HUES6 (cell line): ENCODE measurements at regions not wholly inside any gene's neighbourhood (a gene's known extent, or its start where the extent isn't known, plus 50 kb on each side); places are given as distances from the start of the nearest gene placed in this dataset.

Source experiments
- H3K27ac ChIP-seq: 2 replicates; pipeline ENCODE4 v1.7.0; 2013; ENCODE audit warnings: low read depth, mild to moderate bottlenecking, low read length, inconsistent platforms
- H3K27me3 ChIP-seq: 2 replicates; pipeline ENCODE4 v1.6.1; 2013; ENCODE audit warnings: low read length; ENCODE audit not compliant: control insufficient read depth, insufficient read depth
- H3K36me3 ChIP-seq: 2 replicates; pipeline ENCODE4 v1.6.1; 2013; ENCODE audit warnings: low read length; ENCODE audit not compliant: control insufficient read depth, insufficient read depth
- H3K4me1 ChIP-seq: 2 replicates; pipeline ENCODE4 v1.6.1; 2013; ENCODE audit warnings: low read length; ENCODE audit not compliant: control insufficient read depth, insufficient read depth
- H3K4me3 ChIP-seq: 2 replicates; pipeline ENCODE4 v1.5.1; 2013; ENCODE audit warnings: low read depth, low read length
- H3K9ac ChIP-seq: one replicate; pipeline ENCODE4 v1.6.1; 2013; ENCODE audit warnings: mild to moderate bottlenecking, low read length
- H3K9me3 ChIP-seq: 2 replicates; pipeline ENCODE4 v1.6.1; 2013; ENCODE audit warnings: low read depth, low read length; ENCODE audit not compliant: control insufficient read depth, insufficient read depth

DNA sequence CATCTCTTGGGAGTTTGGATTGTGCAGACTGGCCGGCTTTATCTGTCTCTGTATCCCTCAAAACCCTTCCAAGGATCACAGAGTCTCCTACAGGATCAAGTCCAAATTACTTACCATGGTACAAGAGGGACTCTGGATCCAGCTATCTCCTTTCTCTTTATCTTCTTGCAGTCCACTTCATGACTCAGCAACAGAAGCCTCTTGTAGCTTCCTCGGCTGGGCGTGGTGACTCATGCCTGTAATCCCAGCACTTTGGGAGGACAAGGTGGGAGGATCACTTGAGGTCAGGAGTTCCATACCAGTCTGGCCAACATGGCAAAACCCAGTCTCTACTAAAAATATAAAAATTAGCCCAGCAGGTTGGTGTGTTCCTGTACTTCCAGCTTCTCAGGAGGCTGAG, 189.7 kb downstream of the BCAT1 start:
- Histone ChIP-seq H3K9ac (no peak overlapping the region), H3K27me3 (no peaks in the 10 kb centered on the region), H3K36me3 (no peaks in the 10 kb centered on the region), H3K9me3 (no peaks in the 10 kb centered on the region), H3K27ac (no peak overlapping the region), H3K4me1 (peaks cover 17% of the 10 kb centered on the region), H3K4me3 (no peak overlapping the region)

DNA sequence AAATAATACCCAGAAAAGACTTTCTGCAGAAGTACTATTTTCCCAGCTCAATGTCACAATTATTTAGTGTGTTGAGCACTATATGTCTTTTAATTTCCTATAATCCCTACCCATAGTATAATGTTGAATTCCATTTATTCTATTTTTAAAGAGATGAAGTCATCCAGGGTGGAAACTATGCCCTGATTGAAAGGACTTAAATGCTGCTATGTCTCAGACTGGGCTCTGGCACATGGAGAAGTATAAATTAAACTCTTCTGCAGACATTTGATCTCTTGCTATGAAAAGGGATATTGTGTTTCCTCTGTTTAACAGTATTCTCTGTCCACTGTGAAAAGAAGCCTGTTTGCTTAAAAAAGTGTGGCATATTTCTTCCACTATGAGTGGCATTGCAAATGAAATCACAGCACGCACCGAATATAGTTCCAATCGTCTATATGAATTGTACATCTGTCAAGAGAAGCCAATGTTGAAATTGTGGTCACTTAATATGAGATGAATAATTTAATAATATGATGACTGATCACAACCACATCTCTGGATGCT, 192.3 kb downstream of the BCAT1 start:
- no peak overlapping the region for H3K9ac ChIP-seq
- H3K27me3 ChIP-seq, result no peaks in the 10 kb centered on the region
- H3K9me3 ChIP-seq, result no peaks in the 10 kb centered on the region
- no peak overlapping the region for H3K27ac ChIP-seq
- peaks cover 17% of the 10 kb centered on the region for H3K4me1 ChIP-seq
- no peak overlapping the region for H3K4me3 ChIP-seq
- no peaks in the 10 kb centered on the region for H3K36me3 ChIP-seq

DNA sequence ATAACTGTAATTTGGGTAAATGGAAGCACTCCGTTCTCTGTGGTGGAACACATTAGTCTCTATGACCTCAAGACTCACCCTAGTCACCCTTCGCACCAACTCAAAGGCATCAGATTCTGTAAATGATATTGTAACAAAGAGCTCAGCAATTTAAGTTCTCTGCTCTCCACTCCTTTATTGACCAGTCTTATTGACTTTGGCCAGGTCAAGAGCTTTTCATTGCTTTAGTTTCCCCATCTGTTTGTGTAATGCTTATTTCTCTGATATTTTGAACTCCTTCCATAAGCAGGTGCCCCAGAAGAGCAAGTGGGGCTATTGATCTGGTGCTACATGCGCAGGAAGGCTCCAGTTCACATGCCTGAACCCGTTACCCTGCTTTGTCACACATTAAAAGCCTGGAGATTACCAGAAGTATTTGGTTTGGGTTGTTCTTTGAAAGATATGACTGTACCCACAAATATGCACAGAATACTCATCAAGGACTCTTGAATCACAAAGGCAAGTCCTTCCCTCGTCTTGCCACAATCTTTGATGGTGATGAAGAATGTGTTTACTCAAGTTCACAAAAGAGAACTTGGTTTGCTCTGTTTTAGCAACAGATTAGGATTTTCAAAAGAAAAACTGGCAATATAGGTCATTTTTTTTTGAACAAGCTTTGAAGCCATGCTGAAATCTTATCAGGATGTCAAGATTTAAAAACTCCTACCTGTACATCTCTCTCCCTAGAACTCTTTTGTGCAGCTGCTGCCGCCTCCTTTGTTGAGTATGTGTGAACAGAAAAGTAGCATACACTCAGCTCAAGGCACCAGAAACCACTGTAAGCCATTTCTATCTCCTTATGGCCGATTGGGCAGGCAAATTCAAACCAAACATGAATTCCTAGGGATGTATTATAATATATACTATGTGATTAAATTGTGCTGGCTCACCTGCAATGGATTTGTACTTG, 193.9 kb downstream of the BCAT1 start:
- Histone ChIP-seq H3K36me3 (no peaks in the 10 kb centered on the region), H3K27ac (no peak overlapping the region), H3K4me1 (peaks cover 3% of the 10 kb centered on the region; the same call in 1 of the 2 replicates), H3K9me3 (no peaks in the 10 kb centered on the region), H3K27me3 (no peaks in the 10 kb centered on the region), H3K4me3 (no peak overlapping the region), H3K9ac (no peak overlapping the region)

DNA sequence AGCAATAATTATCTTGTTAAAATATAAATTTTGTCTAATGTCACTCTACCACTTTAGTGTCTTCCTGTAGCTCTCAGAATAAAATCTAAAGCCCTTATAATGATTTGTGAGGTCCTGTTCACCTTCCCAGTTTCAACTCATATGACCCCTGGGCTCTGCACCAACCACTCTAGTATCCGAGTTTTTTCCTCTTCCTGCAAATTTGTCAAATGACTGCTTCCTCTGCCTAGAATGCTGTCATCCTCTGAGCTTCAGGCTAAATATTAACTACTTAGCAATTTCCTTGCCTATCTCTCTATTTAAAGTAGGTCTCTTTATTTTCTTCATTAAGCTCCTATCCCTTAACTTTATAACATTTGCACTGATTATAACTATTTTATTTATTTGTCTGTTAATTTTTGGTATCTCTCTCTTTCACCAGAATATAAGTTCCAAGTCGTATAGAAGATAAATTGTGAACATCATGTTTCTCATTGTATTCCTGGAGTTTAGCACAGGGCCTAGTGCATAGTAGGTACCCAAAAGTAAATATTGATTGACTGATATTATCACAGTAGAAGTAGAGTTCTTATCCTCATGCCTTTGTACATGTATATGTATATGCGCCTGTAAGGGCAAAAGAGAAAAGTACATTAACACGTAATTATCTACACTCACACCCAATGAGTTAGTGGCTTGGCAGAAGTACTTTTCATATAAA, 196.0 kb downstream of the BCAT1 start:
- Histone ChIP-seq H3K9me3 (no peaks in the 10 kb centered on the region), H3K27ac (no peak overlapping the region), H3K27me3 (no peaks in the 10 kb centered on the region), H3K36me3 (no peaks in the 10 kb centered on the region), H3K9ac (no peak overlapping the region), H3K4me3 (no peak overlapping the region), H3K4me1 (peaks cover 15% of the 10 kb centered on the region; the same call in 1 of the 2 replicates)

DNA sequence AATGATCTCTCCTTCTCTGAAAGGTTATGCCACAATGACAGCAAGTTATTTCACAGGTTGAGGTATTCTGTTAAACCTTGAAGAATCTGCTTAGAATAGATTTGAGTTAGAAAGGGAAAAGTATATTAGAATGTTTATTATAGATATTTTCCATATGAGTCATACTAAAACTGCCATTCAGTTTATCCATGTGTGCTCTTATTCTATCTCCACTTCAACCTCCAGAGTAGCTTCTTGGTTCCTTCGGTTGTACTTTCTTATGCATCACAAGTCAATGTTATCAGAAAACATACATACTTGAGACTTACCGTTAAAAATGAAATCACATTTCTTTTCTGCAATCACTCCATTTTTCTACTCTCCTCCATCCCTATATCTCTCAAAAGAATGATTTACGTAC, 197.7 kb downstream of the BCAT1 start:
- H3K9ac ChIP-seq, result no peak overlapping the region
- H3K4me1 ChIP-seq, result peaks cover 17% of the 10 kb centered on the region; the same call in 1 of the 2 replicates
- H3K4me3 ChIP-seq, result no peak overlapping the region

DNA sequence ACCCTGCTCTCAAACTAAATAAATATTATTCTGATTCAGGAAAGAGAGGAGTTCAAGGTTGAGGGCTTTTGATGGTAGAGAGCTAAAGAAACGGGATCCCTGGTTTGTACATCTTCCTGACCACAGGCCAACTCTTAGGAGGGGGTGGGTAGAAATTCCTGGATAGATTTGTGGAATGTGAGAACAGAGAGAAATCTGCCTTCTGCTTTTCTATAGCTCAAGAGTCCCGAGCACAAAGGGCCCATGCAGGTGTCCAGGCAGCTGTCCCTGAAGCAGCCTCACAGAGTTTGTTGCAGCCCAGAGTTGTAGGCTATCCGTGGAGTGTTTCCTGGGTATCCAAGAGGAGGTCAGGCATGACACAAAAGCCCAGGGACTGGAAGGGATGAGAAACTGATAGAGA, 198.6 kb downstream of the BCAT1 start:
- no peaks in the 10 kb centered on the region for H3K27me3 ChIP-seq
- no peak overlapping the region for H3K4me3 ChIP-seq
- H3K36me3 ChIP-seq, result no peaks in the 10 kb centered on the region
- no peaks in the 10 kb centered on the region for H3K9me3 ChIP-seq
- no peak overlapping the region for H3K9ac ChIP-seq
- H3K27ac ChIP-seq, result no peak overlapping the region
- H3K4me1 ChIP-seq, result peaks cover 17% of the 10 kb centered on the region; the same call in 1 of the 2 replicates

More for the DNA sequence above, 197.7 kb downstream of the BCAT1 start:
- Histone ChIP-seq H3K36me3 (no peaks in the 10 kb centered on the region), H3K27me3 (no peaks in the 10 kb centered on the region), H3K27ac (no peak overlapping the region), H3K9me3 (no peaks in the 10 kb centered on the region)

DNA sequence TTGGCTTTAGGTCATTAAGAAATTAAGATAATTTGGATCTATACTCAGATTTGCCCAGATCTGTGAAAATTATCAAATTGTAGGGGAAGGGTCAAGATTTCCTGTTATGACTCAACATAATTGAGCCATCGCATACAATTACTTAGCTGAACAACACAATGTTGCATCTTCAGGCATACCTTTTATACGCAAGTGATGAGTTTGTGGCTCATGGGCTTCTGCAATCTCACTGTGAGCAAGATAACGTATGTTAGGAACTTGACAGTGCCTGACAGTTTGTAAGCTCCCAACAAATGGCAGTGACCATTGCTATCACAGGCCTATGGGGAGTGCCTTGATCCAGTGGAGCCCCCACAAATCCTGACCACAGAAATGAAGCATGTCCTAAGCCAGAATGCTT, 199.7 kb downstream of the BCAT1 start:
- Histone ChIP-seq H3K36me3 (no peaks in the 10 kb centered on the region), H3K9me3 (no peaks in the 10 kb centered on the region), H3K4me3 (no peak overlapping the region), H3K27me3 (no peaks in the 10 kb centered on the region), H3K4me1 (peaks cover 17% of the 10 kb centered on the region; the same call in 1 of the 2 replicates), H3K9ac (no peak overlapping the region), H3K27ac (no peak overlapping the region)

DNA sequence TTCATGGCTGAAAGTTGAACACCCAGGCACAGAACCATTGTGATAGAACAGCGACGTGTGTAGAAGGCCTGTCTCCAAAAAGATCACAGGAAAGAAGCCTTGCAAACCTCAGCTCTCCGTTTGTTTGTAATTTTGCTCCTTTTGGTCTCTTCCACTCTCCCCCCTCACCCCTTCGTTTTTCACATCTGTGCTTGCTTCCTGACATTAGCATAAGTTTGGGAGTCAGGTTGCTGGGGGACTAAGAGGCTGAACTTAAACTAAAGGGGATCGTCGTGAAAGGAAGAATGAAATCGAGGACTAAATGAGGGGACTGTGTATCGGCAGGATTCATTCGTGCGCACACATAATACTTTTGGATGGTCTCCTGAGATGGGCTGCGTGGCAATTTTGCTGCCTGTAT, 200.6 kb downstream of the BCAT1 start:
- H3K4me1 ChIP-seq, result peaks cover 17% of the 10 kb centered on the region; the same call in 1 of the 2 replicates
- no peaks in the 10 kb centered on the region for H3K27me3 ChIP-seq
- H3K9me3 ChIP-seq, result no peaks in the 10 kb centered on the region
- H3K9ac ChIP-seq, result no peak overlapping the region
- no peaks in the 10 kb centered on the region for H3K36me3 ChIP-seq
- H3K4me3 ChIP-seq, result no peak overlapping the region
- H3K27ac ChIP-seq, result no peak overlapping the region

DNA sequence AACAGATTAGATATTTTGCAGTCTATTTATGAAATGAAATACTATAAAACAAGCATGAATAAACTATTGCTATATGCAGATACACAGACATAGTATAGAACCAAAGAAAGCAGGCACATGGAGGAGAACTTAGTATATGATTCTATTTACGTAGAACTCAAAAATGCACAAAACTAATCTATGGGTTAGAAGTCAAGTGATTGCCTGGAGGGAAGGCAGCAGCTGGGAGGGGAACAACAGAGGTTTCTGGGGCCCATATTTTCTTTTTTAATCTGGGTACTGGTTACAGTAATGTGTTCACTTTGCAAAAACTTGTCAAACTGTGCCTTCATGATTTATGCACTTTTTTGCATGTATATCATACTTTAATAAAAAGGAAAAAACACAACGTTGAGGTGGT, 202.0 kb downstream of the BCAT1 start:
- H3K9ac ChIP-seq, result no peak overlapping the region
- no peak overlapping the region for H3K27ac ChIP-seq
- H3K27me3 ChIP-seq, result no peaks in the 10 kb centered on the region
- no peaks in the 10 kb centered on the region for H3K9me3 ChIP-seq
- no peak overlapping the region for H3K4me3 ChIP-seq
- peaks cover 17% of the 10 kb centered on the region; the same call in 1 of the 2 replicates for H3K4me1 ChIP-seq
- H3K36me3 ChIP-seq, result no peaks in the 10 kb centered on the region

DNA sequence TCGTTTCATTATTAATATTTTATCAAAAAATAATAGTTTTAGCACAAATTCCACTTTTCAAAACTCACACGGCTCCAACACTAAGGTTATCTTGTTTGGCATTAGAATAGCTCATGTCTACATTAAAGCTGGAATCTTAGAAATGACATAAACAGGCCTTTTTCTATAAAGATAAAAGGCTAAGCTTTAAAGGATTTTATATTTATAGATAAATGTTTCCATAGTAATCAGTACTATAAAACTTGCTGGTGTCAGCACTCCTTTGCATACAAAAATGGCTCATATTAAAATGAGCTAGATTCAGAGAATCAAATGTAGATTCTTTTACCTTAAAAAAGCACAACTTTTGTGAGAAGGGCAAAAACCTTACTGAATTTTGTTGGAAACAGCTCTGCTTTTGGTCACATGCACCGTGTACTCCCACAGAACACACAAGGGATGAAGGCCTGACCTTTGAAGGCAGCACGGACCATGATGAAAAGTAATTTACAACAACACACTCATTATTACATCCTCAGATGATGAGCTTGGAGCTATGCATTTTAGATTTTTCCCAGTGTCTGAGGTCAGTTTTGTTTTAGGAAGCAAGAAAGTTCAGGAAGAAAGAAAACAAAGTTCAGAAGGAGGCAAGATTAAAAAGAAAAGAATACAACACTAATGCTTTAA, 202.8 kb downstream of the BCAT1 start:
- Histone ChIP-seq H3K36me3 (no peaks in the 10 kb centered on the region), H3K27ac (no peak overlapping the region), H3K4me1 (peaks cover 17% of the 10 kb centered on the region; the same call in 1 of the 2 replicates)

More for the DNA sequence above, 202.8 kb downstream of the BCAT1 start:
- Histone ChIP-seq H3K9me3 (no peaks in the 10 kb centered on the region), H3K27me3 (no peaks in the 10 kb centered on the region), H3K4me3 (no peak overlapping the region), H3K9ac (no peak overlapping the region)
